SK-N-SH treated with all-trans-retinoic acid at 6 μM for 48 hours (cell line): ENCODE measurements at regions not wholly inside any gene's neighbourhood (a gene's known extent, or its start where the extent isn't known, plus 50 kb on each side); places are given as distances from the start of the nearest gene placed in this dataset.
"Not testable (repeated sequence)": the region's sequence is repeated elsewhere in the genome, so short reads cannot be mapped to it uniquely, and the experiment has no call there.

Experiments used
- ARNTL ChIP-seq: fragments of 450-650 bp; formaldehyde crosslinking; IDR thresholded peaks from 2 replicates; pipeline ENCODE4 v1.5.0; 2020; ENCODE audit warnings: low read depth, mild to moderate bottlenecking, moderate library complexity, borderline replicate concordance
- BACH2 ChIP-seq: fragments of 250-450 bp; sonication (Bioruptor Pico); IDR thresholded peaks from 2 replicates; pipeline ENCODE4 v1.9.0; 2021; ENCODE audit warnings: mild to moderate bottlenecking, borderline replicate concordance
- CSDC2 ChIP-seq: fragments of 250-450 bp; sonication (Bioruptor Pico); IDR thresholded peaks from 2 replicates; pipeline ENCODE4 v1.5.0; 2020; ENCODE audit warnings: mild to moderate bottlenecking, moderate library complexity
- RARB ChIP-seq: fragments of 250-450 bp; sonication (Bioruptor Pico); IDR thresholded peaks from 2 replicates; pipeline ENCODE4 v1.8.0; 2021; ENCODE audit warnings: mild to moderate bottlenecking, moderate library complexity
- SNAI2 ChIP-seq: fragments of 250-450 bp; sonication (Bioruptor Pico); IDR thresholded peaks from 2 replicates; pipeline ENCODE4 v1.5.0; 2020; ENCODE audit warnings: mild to moderate bottlenecking, moderate library complexity
- TOX ChIP-seq: fragments of 250-450 bp; sonication (Bioruptor Pico); IDR thresholded peaks from 2 replicates; pipeline ENCODE4 v1.8.0; 2021; ENCODE audit warnings: mild to moderate bottlenecking, moderate library complexity, borderline replicate concordance
- ZFP3 ChIP-seq: fragments of 250-450 bp; sonication (Bioruptor Pico); IDR thresholded peaks from 2 replicates; pipeline ENCODE4 v1.5.0; 2020; ENCODE audit warnings: mild to moderate bottlenecking, moderate library complexity
- ZFP30 ChIP-seq: fragments of 450-650 bp; formaldehyde crosslinking; IDR thresholded peaks from 2 replicates; pipeline ENCODE4 v1.5.0; 2022; ENCODE audit warnings: mild to moderate bottlenecking, moderate library complexity
- ZNF565 ChIP-seq: fragments of 450-650 bp; formaldehyde crosslinking; conservative IDR thresholded peaks from 2 replicates; pipeline ENCODE4 v1.5.0; 2020; ENCODE audit warnings: low read depth, mild to moderate bottlenecking, moderate library complexity
- ZNF70 ChIP-seq: fragments of 450-650 bp; formaldehyde crosslinking; IDR thresholded peaks from 2 replicates; pipeline ENCODE4 v1.5.0; 2020; ENCODE audit warnings: mild to moderate bottlenecking, moderate library complexity
- ZNF8 ChIP-seq: fragments of 450-650 bp; formaldehyde crosslinking; IDR thresholded peaks from 2 replicates; pipeline ENCODE4 v1.5.0; 2020; ENCODE audit warnings: mild to moderate bottlenecking, moderate library complexity
- TF ChIP-seq, protein P1 (sequence below): fragments of 250-450 bp; sonication (Bioruptor Pico); IDR thresholded peaks from 2 replicates; pipeline ENCODE4 v1.5.1; 2021; ENCODE audit warnings: mild to moderate bottlenecking, moderate library complexity
- TF ChIP-seq, protein P2 (sequence below): fragments of 250-450 bp; sonication (Bioruptor Pico); IDR thresholded peaks from 2 replicates; pipeline ENCODE4 v1.8.0; 2020; ENCODE audit warnings: mild to moderate bottlenecking, moderate library complexity, borderline replicate concordance

DNA sequence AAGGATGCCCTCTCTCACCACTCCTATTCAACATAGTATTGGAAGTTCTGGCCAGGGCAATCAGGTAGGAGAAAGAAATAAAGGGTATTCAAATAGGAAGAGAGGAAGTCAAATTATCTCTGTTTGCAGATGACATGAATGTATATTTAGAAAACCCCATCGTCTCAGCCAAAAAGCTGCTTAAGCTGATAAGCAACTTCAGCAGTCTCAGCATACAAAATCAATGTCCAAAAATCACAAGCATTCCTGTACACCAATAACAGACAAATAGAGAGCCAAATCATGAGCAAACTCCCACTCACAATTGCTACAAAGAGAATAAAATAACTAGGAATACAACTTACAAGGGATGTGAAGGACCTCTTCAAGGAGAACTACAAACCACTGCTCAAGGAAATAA is 184.6 kb downstream of the HACE1 start:
- TF ChIP-seq ZFP3; ARNTL (CRISPR knock-in tag); ZNF565 (CRISPR knock-in tag); ZFP30 (CRISPR knock-in tag); BACH2 (CRISPR knock-in tag); SNAI2 (CRISPR knock-in tag); RARB (CRISPR knock-in tag); ZNF70 (CRISPR knock-in tag); TOX; ZNF8 (CRISPR knock-in tag); CSDC2 (CRISPR knock-in tag): not testable (repeated sequence)
- TF ChIP-seq, protein P1, sequence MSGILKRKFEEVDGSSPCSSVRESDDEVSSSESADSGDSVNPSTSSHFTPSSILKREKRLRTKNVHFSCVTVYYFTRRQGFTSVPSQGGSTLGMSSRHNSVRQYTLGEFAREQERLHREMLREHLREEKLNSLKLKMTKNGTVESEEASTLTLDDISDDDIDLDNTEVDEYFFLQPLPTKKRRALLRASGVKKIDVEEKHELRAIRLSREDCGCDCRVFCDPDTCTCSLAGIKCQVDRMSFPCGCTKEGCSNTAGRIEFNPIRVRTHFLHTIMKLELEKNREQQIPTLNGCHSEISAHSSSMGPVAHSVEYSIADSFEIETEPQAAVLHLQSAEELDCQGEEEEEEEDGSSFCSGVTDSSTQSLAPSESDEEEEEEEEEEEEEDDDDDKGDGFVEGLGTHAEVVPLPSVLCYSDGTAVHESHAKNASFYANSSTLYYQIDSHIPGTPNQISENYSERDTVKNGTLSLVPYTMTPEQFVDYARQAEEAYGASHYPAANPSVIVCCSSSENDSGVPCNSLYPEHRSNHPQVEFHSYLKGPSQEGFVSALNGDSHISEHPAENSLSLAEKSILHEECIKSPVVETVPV = not testable (repeated sequence)
- TF ChIP-seq, protein P2, sequence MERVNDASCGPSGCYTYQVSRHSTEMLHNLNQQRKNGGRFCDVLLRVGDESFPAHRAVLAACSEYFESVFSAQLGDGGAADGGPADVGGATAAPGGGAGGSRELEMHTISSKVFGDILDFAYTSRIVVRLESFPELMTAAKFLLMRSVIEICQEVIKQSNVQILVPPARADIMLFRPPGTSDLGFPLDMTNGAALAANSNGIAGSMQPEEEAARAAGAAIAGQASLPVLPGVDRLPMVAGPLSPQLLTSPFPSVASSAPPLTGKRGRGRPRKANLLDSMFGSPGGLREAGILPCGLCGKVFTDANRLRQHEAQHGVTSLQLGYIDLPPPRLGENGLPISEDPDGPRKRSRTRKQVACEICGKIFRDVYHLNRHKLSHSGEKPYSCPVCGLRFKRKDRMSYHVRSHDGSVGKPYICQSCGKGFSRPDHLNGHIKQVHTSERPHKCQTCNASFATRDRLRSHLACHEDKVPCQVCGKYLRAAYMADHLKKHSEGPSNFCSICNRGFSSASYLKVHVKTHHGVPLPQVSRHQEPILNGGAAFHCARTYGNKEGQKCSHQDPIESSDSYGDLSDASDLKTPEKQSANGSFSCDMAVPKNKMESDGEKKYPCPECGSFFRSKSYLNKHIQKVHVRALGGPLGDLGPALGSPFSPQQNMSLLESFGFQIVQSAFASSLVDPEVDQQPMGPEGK (CRISPR knock-in tag) = not testable (repeated sequence)
